ENCODE measurements at regions not wholly inside any gene's neighbourhood (a gene's known extent, or its start where the extent isn't known, plus 50 kb on each side); places are given as distances from the start of the nearest gene placed in this dataset.

DNA sequence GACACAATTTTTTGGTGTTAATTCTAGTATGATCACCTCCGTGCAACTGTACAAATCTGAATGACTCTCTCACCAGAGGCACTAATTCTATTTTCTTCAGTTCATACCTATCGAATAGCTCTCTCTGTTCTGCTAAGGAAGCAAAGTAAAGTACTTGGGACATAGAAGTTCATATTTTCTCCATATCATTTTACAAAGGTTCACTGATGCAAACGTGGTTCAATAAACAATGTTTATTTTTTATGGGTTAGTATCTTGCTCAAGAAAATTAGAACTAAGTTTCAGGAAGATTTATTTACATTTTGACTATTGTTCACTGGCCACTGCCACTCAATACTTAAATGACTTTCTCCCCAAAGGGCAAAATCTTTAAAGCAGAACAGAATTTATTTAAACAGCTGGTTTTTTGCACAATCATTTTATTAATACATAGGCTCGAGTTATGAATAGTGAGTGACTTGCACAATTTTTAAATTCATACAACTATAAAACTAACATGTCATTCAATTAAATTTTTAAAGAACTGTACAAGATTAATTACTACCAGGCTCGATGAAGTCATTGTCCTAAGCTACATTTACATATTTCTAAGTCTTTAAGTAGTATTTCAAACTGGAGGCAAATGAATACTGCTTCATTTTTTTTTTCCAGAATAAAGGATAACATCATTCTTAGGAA lies 255.8 kb downstream of the C16orf95 start:
- CTCF ChIA-PET: interaction anchor here (0.6 to 1.6 kb wide), 2 partner anchors 18 to 497 kb away, joined by 3 to 6 read pairs; no protein-coding TSS in a partner anchor
- no peak overlapping the region for H3K27ac ChIP-seq (ENCODE audit: low read depth, low read length, poor library complexity, severe bottlenecking)
- POLR2A ChIA-PET (ENCODE audit: low non-redundant PET): interaction anchor here (0.7 kb wide), 1 partner anchor 519 kb away, joined by 3 read pairs; no protein-coding TSS in a partner anchor
- no peaks in the 10 kb centered on the region for H3K36me3 ChIP-seq (ENCODE audit: insufficient read depth, low read length, poor library complexity, severe bottlenecking)
- BruUV-seq (replicated peaks): no TSS peak
- no peak overlapping the region for H3K4me3 ChIP-seq (ENCODE audit: low read depth, low read length, poor library complexity, severe bottlenecking)
- intact Hi-C loops (cut with micrococcal nuclease; ENCODE audit: unreplicated experiment): loop anchor here (10.0 kb wide), 1 partner anchor 233 kb away; no protein-coding TSS in a partner anchor
- H3K4me1 ChIP-seq (ENCODE audit: insufficient read depth, low read length, poor library complexity, severe bottlenecking): no peaks in the 10 kb centered on the region
- DNase-seq (ENCODE audit: low spot score): no peak
- no peak for TF ChIP-seq EZH2 (IDR thresholded peaks at IDR 0.05; ENCODE audit: borderline replicate concordance, low read depth, low read length, poor library complexity, severe bottlenecking)
- H3K27me3 ChIP-seq (replicated peaks; ENCODE audit: insufficient read depth, low read depth, low read length, poor library complexity): no peaks in the 10 kb centered on the region
- no peaks in the 10 kb centered on the region for H3K9me3 ChIP-seq (ENCODE audit: low read depth, low read length, poor library complexity, severe bottlenecking)

DNA sequence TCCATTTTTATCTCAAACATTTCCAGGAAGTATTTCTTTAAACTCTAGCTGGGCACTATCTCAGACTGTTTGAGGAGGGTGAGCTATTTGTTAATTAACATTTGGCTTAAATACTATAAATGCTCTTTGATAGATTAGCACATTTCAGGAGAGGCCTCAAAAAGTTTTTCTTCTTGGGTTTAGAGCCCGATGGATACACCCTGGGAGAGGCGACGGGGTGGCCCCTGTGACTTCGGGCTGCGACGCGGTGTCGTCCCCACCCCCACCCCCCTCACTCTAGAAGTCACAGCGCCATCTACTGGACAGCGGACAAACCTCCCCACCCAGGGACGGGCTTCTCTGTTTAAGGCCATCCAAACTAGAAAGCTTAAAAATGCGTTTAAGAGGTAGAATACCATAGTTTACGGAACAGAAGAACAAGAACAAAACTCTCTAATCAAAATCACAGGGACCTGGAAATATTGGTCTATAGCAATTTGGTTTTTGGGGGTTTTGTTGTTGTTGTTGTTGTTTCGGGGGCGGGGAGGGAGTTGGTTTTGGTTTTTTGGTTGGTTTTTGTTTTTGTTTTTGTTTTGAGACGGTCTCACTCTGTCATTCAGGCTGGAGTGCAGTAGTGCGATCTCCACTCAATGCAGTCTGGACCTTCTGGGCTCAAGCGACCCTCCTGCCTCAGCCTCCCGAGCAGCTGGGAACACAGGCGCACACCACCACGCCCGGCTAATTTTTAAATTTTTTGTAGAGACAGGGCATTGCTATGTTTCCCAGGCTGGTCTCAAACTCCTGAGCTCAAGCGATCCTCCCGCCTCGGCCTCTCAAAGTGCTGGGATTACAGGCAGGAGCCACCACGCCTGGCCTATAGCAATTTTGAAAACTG lies 254.4 kb downstream of the C16orf95 start:
- H3K4me3 ChIP-seq (ENCODE audit: low read depth, low read length, poor library complexity, severe bottlenecking): no peak overlapping the region
- H3K27me3 ChIP-seq (replicated peaks; ENCODE audit: insufficient read depth, low read depth, low read length, poor library complexity): no peaks in the 10 kb centered on the region
- no peak overlapping the region for H3K27ac ChIP-seq (ENCODE audit: low read depth, low read length, poor library complexity, severe bottlenecking)
- ChIA-PET CTCF (interaction anchor here (0.6 to 1.6 kb wide), 9 partner anchors 14 to 501 kb away, joined by 3 to 8 read pairs (median 4); no protein-coding TSS in a partner anchor), POLR2A (ENCODE audit: low non-redundant PET) (no interaction called here)
- TF ChIP-seq EZH2 (IDR thresholded peaks at IDR 0.05; ENCODE audit: borderline replicate concordance, low read depth, low read length, poor library complexity, severe bottlenecking): no peak
- TF ChIP-seq, protein P1, sequence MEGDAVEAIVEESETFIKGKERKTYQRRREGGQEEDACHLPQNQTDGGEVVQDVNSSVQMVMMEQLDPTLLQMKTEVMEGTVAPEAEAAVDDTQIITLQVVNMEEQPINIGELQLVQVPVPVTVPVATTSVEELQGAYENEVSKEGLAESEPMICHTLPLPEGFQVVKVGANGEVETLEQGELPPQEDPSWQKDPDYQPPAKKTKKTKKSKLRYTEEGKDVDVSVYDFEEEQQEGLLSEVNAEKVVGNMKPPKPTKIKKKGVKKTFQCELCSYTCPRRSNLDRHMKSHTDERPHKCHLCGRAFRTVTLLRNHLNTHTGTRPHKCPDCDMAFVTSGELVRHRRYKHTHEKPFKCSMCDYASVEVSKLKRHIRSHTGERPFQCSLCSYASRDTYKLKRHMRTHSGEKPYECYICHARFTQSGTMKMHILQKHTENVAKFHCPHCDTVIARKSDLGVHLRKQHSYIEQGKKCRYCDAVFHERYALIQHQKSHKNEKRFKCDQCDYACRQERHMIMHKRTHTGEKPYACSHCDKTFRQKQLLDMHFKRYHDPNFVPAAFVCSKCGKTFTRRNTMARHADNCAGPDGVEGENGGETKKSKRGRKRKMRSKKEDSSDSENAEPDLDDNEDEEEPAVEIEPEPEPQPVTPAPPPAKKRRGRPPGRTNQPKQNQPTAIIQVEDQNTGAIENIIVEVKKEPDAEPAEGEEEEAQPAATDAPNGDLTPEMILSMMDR (conservative IDR thresholded peaks at IDR 0.05; ENCODE audit: low read depth, low read length): peak; percentile 90
- intact Hi-C loops (cut with micrococcal nuclease; ENCODE audit: unreplicated experiment): loop anchor here (1.0 to 10.0 kb wide), 2 partner anchors 232 to 500 kb away; no protein-coding TSS in a partner anchor
- no TSS peak for BruUV-seq (replicated peaks)
- H3K4me1 ChIP-seq (ENCODE audit: insufficient read depth, low read length, poor library complexity, severe bottlenecking): no peaks in the 10 kb centered on the region
- no peaks in the 10 kb centered on the region for H3K9me3 ChIP-seq (ENCODE audit: low read depth, low read length, poor library complexity, severe bottlenecking)
- H3K36me3 ChIP-seq (ENCODE audit: insufficient read depth, low read length, poor library complexity, severe bottlenecking): no peaks in the 10 kb centered on the region
- DNase-seq (ENCODE audit: low spot score): peak; percentile 82

DNA sequence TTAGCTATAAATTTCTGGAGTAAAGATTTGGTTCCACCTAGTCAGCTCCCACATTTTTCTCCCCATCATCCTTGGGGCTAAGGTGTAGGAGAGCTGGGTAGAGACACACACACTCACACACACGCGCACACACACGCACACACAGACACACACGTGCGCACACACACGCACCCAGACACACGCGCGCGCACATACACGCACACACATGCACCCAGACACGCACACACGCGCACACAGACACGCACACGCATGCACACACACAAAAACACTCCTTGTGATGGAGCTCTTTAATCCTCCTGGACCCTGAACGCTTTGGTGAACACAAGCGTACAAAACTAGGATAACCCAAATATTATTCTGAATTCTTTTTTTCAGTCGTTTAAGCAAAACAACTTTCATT lies 253.6 kb downstream of the C16orf95 start:
- BruUV-seq (replicated peaks): no TSS peak
- no peak overlapping the region for H3K27ac ChIP-seq (ENCODE audit: low read depth, low read length, poor library complexity, severe bottlenecking)
- H3K27me3 ChIP-seq (replicated peaks; ENCODE audit: insufficient read depth, low read depth, low read length, poor library complexity): no peaks in the 10 kb centered on the region

More for the DNA sequence above, 253.6 kb downstream of the C16orf95 start:
- CTCF ChIA-PET: interaction anchor here (0.6 kb wide), 1 partner anchor 20 kb away, joined by 7 read pairs; no protein-coding TSS in a partner anchor
- intact Hi-C loops (cut with micrococcal nuclease; ENCODE audit: unreplicated experiment): loop anchor here (10.0 kb wide), 1 partner anchor 231 kb away; no protein-coding TSS in a partner anchor
- Histone ChIP-seq H3K9me3 (ENCODE audit: low read depth, low read length, poor library complexity, severe bottlenecking) (no peaks in the 10 kb centered on the region), H3K4me1 (ENCODE audit: insufficient read depth, low read length, poor library complexity, severe bottlenecking) (no peaks in the 10 kb centered on the region), H3K4me3 (ENCODE audit: low read depth, low read length, poor library complexity, severe bottlenecking) (no peak overlapping the region), H3K36me3 (ENCODE audit: insufficient read depth, low read length, poor library complexity, severe bottlenecking) (no peaks in the 10 kb centered on the region)
- DNase-seq (ENCODE audit: low spot score): no peak
- POLR2A ChIA-PET (ENCODE audit: low non-redundant PET): no interaction called here
- TF ChIP-seq EZH2 (IDR thresholded peaks at IDR 0.05; ENCODE audit: borderline replicate concordance, low read depth, low read length, poor library complexity, severe bottlenecking): no peak
- TF ChIP-seq, protein P1 (conservative IDR thresholded peaks at IDR 0.05; ENCODE audit: low read depth, low read length): no peak
